Adrenal gland (tissue), 9 donors: ENCODE measurements at regions not wholly inside any gene's neighbourhood (a gene's known extent, or its start where the extent isn't known, plus 50 kb on each side); places are given as distances from the start of the nearest gene placed in this dataset.
"Not testable (repeated sequence)": the region's sequence is repeated elsewhere in the genome, so short reads cannot be mapped to it uniquely, and the experiment has no call there.

Experiments
- DNase-seq, 7 donors: peaks; one replicate each; pipeline ENCODE4 v3.0.0-alpha.2; 2019 to 2020
- H3K27ac ChIP-seq, 5 donors: fragments of 200-600 bp; sonication (generic) in 4 of 5; 1 replicate in 3 of 5; 2 replicates in 2 of 5; pipeline versions ENCODE4 v1.5.1 to v1.8.0; 2016 to 2020; ENCODE audit warnings: mild to moderate bottlenecking in 1 of 5
- H3K27me3 ChIP-seq: fragments of 200-600 bp; 2 replicates; pipeline ENCODE4 v1.8.0; 2021
- H3K36me3 ChIP-seq, 2 donors: fragments of 200-600 bp; replicated peaks in 1 of 2; 1 replicate in 1 of 2; 2 replicates in 1 of 2; pipeline versions ENCODE4 v1.5.1 to v1.8.0; 2018 to 2022
- H3K4me1 ChIP-seq, 2 donors: fragments of 200-600 bp; replicated peaks in 1 of 2; 1 replicate in 1 of 2; 2 replicates in 1 of 2; pipeline versions ENCODE4 v1.5.1 to v1.8.0; 2018 to 2021
- H3K4me3 ChIP-seq, 4 donors: fragments of 200-600 bp; sonication (generic) in 3 of 4; one replicate each; pipeline ENCODE4 v1.5.1; 2016 to 2018
- H3K9me3 ChIP-seq, 3 donors: fragments of 200-600 bp; sonication (generic) in 1 of 3; replicated peaks in 1 of 3; 1 replicate in 2 of 3; 2 replicates in 1 of 3; pipeline versions ENCODE4 v1.5.1 to v1.8.0; 2016 to 2021
- CTCF ChIP-seq, 6 experiments: fragments of 450-650 bp in 4 of 6; fragments of 200-600 bp in 2 of 6; sonication (generic) in 1 of 6; IDR thresholded peaks; 1 replicate in 5 of 6; 2 replicates in 1 of 6; pipeline versions ENCODE4 v1.5.1 to v1.8.0; 2016 to 2021; ENCODE audit warnings: antibody characterized with exemption in 6 of 6, mild to moderate bottlenecking in 2 of 6, moderate library complexity in 1 of 6
- POLR2A ChIP-seq, 2 donors: fragments of 450-650 bp; IDR thresholded peaks; one replicate each; pipeline ENCODE4 v1.6.1; 2017; ENCODE audit warnings: antibody characterized with exemption in 2 of 2, mild to moderate bottlenecking in 2 of 2, moderate library complexity in 1 of 2
- WGBS, 4 donors: extraction: QIAGEN DNeasy Blood & Tissue Kit in 2 of 4; methylation state at CpG; one replicate each; pipeline versions ENCODE4 v1.1.5 to v1.1.7; 2013 to 2017; 5-methylcytosine and 5-hydroxymethylcytosine counted together
- intact Hi-C, 2 donors: fragments of 100-400 bp; cut with DNase I; formaldehyde crosslinking; loops; one replicate each; pipeline versions ENCODE4 v1.14.1 to v1.15.0; 2022 to 2023
- donor health status: healthy with polysubstance abuse.
- donor health status: Bipolar disorder and iron deficiency.
- donor health status: DM: yes; HTN: yes; CAD: no.
- donor health status: DM: no; HTN: no; CAD: no.
- donor health status: DM: no; HTN: no; CAD: no.

DNA sequence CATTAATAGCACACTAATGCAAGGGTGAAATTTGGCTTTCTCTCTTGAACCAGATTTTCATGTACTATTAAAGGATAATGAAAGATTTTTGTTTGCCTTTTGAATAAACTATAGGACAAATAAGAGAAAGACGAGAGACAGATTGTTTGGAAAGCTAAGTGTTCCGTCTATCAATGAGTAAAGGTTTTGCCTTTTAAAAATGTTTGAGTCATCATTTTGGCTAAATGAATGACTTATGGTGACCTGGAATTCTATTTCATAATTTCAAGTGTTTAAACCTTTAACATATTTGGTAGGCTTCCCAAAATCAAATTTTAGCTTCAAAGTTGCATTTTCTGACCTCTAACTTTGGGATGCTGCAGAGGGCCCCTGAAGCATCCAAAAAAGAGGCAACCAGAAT is 145.2 kb downstream of the SLC25A46 start:
- no peak for DNase-seq
- 53 to 66% (median 57%) methylated on average over 2 of the region's 2 CpGs for WGBS, 4 donors
- no peaks in the 10 kb centered on the region for H3K4me1 ChIP-seq
- H3K4me3 ChIP-seq, result no peak overlapping the region
- H3K27ac ChIP-seq, result no peak overlapping the region
- no peaks in the 10 kb centered on the region for H3K27me3 ChIP-seq
- no peaks in the 10 kb centered on the region for H3K9me3 ChIP-seq
- H3K36me3 ChIP-seq, result no peaks in the 10 kb centered on the region
- TF ChIP-seq CTCF (IDR thresholded peaks at IDR 0.05) (no peak), POLR2A (IDR thresholded peaks at IDR 0.05) (no peak)
- intact Hi-C loops, result no loop called here

- H3K27me3 ChIP-seq, H3K4me3 ChIP-seq, H3K27ac ChIP-seq, H3K36me3 ChIP-seq, H3K4me1 ChIP-seq, H3K9me3 ChIP-seq, DNase-seq, intact Hi-C loops: not testable (repeated sequence)
- 88 to 96% (median 93%) methylated on average over 3 of the region's 3 CpGs for WGBS, 4 donors
Observed at GRCh38 chr5:110887170-110887569, 148.4 kb downstream of the SLC25A46 start.

DNA sequence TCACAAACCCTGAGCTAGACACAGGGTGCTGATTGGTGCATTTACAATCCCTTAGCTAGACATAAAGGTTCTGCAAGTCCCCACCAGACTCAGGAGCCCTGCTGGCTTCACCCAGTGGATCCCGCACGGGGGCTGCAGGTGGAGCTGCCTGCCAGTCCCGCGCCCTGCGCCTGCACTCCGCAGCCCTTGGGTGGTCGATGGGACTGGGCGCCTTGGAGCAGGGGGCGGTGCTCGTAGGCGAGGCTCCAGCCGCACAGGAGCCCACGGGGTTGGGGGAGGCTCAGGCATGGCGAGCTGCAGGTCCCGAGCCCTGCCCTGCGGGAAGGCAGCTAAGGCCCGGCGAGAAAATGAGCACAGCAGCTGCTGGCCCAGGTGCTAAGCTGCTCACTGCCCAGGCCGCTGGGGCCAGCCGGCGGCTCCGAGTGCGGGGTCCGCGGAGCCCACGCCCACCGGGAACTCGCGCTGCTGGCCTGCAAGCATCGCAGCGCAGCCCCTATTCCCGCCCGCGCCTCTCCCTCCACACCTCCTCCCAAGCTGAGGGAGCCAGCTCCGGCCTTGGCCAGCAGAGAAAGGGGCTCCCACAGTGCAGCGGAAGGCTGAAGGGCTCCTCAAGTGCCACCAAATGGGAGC is 155.2 kb downstream of the SLC25A46 start:
- WGBS, 4 donors, result 48 to 89% (median 57%) methylated on average over 3 to 36 of the region's 36 CpGs
- H3K4me1 ChIP-seq, H3K36me3 ChIP-seq, DNase-seq, H3K27ac ChIP-seq, H3K9me3 ChIP-seq, H3K27me3 ChIP-seq, intact Hi-C loops, H3K4me3 ChIP-seq: not testable (repeated sequence)

DNA sequence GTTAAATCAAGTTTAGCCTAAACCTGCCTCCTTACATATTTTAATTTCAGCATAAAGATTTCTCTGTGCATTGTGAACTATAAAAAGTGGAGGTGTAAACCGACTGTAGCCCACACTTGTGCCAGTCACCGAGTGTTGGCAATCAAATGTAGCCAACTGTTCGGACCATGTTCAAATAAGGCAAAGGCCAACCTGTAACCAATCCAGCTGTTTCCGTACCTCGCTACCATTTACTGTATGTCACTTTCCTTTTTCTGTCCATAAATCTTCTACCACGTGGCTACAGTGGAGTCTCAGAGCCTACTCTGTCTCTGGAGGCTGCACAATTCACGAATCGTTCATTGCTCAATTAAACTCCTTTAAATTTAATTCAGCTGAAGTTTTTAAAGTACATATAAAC is 156.0 kb downstream of the SLC25A46 start:
- Histone ChIP-seq H3K36me3 (no peaks in the 10 kb centered on the region), H3K9me3 (no peaks in the 10 kb centered on the region), H3K27me3 (no peaks in the 10 kb centered on the region), H3K4me1 (no peaks in the 10 kb centered on the region), H3K27ac (no peak overlapping the region), H3K4me3 (no peak overlapping the region)
- DNase-seq, result no peak
- TF ChIP-seq CTCF (IDR thresholded peaks at IDR 0.05) (no peak), POLR2A (IDR thresholded peaks at IDR 0.05) (no peak)
- intact Hi-C loops, result no loop called here
- WGBS, 4 donors, result 69 to 78% (median 75%) methylated on average over 8 of the region's 8 CpGs

GRCh38 chr5:110896901-110897300 is 158.1 kb downstream of the SLC25A46 start:
- no peaks in the 10 kb centered on the region for H3K27me3 ChIP-seq
- TF ChIP-seq CTCF (IDR thresholded peaks at IDR 0.05), result no peak
- no peak for TF ChIP-seq POLR2A (IDR thresholded peaks at IDR 0.05)
- intact Hi-C loops, result no loop called here

More at GRCh38 chr5:110896901-110897300, 158.1 kb downstream of the SLC25A46 start:
- H3K4me3 ChIP-seq, result no peak overlapping the region
- H3K36me3 ChIP-seq, result no peaks in the 10 kb centered on the region
- H3K9me3 ChIP-seq, result no peaks in the 10 kb centered on the region
- DNase-seq, result no peak
- no peak overlapping the region for H3K27ac ChIP-seq
- H3K4me1 ChIP-seq, result no peaks in the 10 kb centered on the region
